SK-N-SH (cell line): ENCODE measurements at regions not wholly inside any gene's neighbourhood (a gene's known extent, or its start where the extent isn't known, plus 50 kb on each side); places are given as distances from the start of the nearest gene placed in this dataset.

ENCODE experiments used
- CTCF ChIA-PET: fragments of 300-600, 350-600 bp; formaldehyde crosslinking; extraction: SDS; loops from one replicate; lab custom pipeline; 2021; lab: Yijun Ruan, JAX
- POLR2A ChIA-PET: fragments of 350-600 bp; sonication (Branson Sonifier 250); formaldehyde crosslinking; extraction: SDS; loops from one replicate; lab custom pipeline; 2020; ENCODE audit warnings: antibody characterized with exemption, inconsistent platforms; lab: Yijun Ruan, JAX
- DNase-seq: peaks from one replicate; pipeline ENCODE4 v3.0.0; 2012
- H2AFZ ChIP-seq: fragments of 200-600 bp; sonication (generic); 2 replicates; pipeline ENCODE4 v1.8.1; 2016; ENCODE audit warnings: antibody characterized with exemption, mild to moderate bottlenecking, low read depth
- H3F3A ChIP-seq: fragments of 200-600 bp; sonication (generic); replicated peaks from 2 replicates; pipeline ENCODE3; 2016; ENCODE audit warnings: antibody characterized with exemption, mild to moderate bottlenecking; ENCODE audit not compliant: insufficient read depth
- H3K27ac ChIP-seq, 2 experiments: fragments of 200-500 bp in 1 of 2; fragments of 200-600 bp in 1 of 2; sonication (Bioruptor generic) in 1 of 2; sonication (generic), shearing (Covaris generic) in 1 of 2; 2 replicates each; pipeline versions ENCODE4 v1.5.1 to v1.6.1; 2014 to 2016; ENCODE audit warnings: low read depth in 2 of 2, inconsistent platforms in 1 of 2, low read length in 1 of 2, mild to moderate bottlenecking in 1 of 2, mixed read lengths in 1 of 2
- H3K27me3 ChIP-seq: fragments of 200-600 bp; sonication (generic), shearing (Covaris generic); 2 replicates; pipeline ENCODE4 v1.6.1; 2016; ENCODE audit warnings: mixed run types; ENCODE audit not compliant: insufficient read depth
- H3K36me3 ChIP-seq, 2 experiments: fragments of 200-500 bp in 1 of 2; fragments of 200-600 bp in 1 of 2; sonication (Bioruptor generic) in 1 of 2; sonication (generic) in 1 of 2; replicated peaks in 1 of 2; 2 replicates each; pipeline versions ENCODE3 to v1.5.1; 2014 to 2016; ENCODE audit warnings: low read length in 1 of 2, mild to moderate bottlenecking in 1 of 2; ENCODE audit not compliant: insufficient read depth in 2 of 2, control insufficient read depth in 1 of 2
- H3K4me1 ChIP-seq, 2 experiments: fragments of 200-500 bp in 1 of 2; fragments of 200-600 bp in 1 of 2; sonication (Bioruptor generic) in 1 of 2; sonication (generic), shearing (Covaris generic) in 1 of 2; 2 replicates each; pipeline versions ENCODE4 v1.5.1 to v1.6.1; 2014 to 2016; ENCODE audit warnings: low read depth in 1 of 2, low read length in 1 of 2, mixed run types in 1 of 2; ENCODE audit not compliant: insufficient read depth in 2 of 2, control insufficient read depth in 1 of 2
- H3K4me2 ChIP-seq: fragments of 200-600 bp; sonication (generic), shearing (Covaris generic); 2 replicates; pipeline ENCODE4 v1.6.1; 2017; ENCODE audit warnings: mixed run types
- H3K4me3 ChIP-seq, 2 experiments: fragments of 200-500 bp in 1 of 2; fragments of 200-600 bp in 1 of 2; sonication (Bioruptor generic) in 1 of 2; sonication (generic), shearing (Covaris generic) in 1 of 2; 2 replicates each; pipeline versions ENCODE4 v1.5.1 to v1.8.1; 2014 to 2016; ENCODE audit warnings: low read depth in 2 of 2, inconsistent platforms in 1 of 2, low read length in 1 of 2, mild to moderate bottlenecking in 1 of 2, mixed read lengths in 1 of 2, moderate library complexity in 1 of 2
- H3K79me2 ChIP-seq: fragments of 200-600 bp; sonication (generic); 2 replicates; pipeline ENCODE4 v1.8.1; 2017; ENCODE audit warnings: mild to moderate bottlenecking; ENCODE audit not compliant: insufficient read depth
- H3K9ac ChIP-seq: fragments of 200-600 bp; sonication (generic); 2 replicates; pipeline ENCODE4 v1.6.1; 2017; ENCODE audit warnings: mixed run types
- H3K9me2 ChIP-seq: fragments of 200-600 bp; sonication (generic); 2 replicates; pipeline ENCODE4 v1.6.1; 2017; ENCODE audit warnings: mixed run types
- H3K9me3 ChIP-seq: fragments of 200-600 bp; sonication (generic); 2 replicates; pipeline ENCODE4 v1.6.1; 2017; ENCODE audit warnings: mixed run types, mild to moderate bottlenecking, moderate library complexity
- H4K20me1 ChIP-seq: fragments of 200-600 bp; sonication (generic); 2 replicates; pipeline ENCODE4 v1.6.1; 2017; ENCODE audit warnings: mild to moderate bottlenecking, mixed run types; ENCODE audit not compliant: insufficient read depth
- ELF1 ChIP-seq: IDR thresholded peaks from 2 replicates; pipeline ENCODE4 v1.4.0; 2012
- EZH2phosphoT487 ChIP-seq: fragments of 200-600 bp; sonication (generic); IDR thresholded peaks from 2 replicates; pipeline ENCODE4 v1.6.1; 2017; ENCODE audit warnings: low read depth, mixed run types, mild to moderate bottlenecking, antibody characterized with exemption, moderate library complexity, borderline replicate concordance
- FOXJ3 ChIP-seq: sonication (generic); formaldehyde crosslinking; IDR thresholded peaks from 2 replicates; pipeline ENCODE4 v1.5.1; 2020; ENCODE audit warnings: mild to moderate bottlenecking, missing genetic modification reagents
- GATA2 ChIP-seq: sonication (generic); formaldehyde crosslinking; IDR thresholded peaks from 2 replicates; pipeline ENCODE4 v1.5.0; 2020; ENCODE audit warnings: mild to moderate bottlenecking, missing genetic modification reagents
- IRF3 ChIP-seq: fragments of 150-350 bp; IDR thresholded peaks from 2 replicates; pipeline ENCODE4 v1.6.1; 2016; ENCODE audit warnings: mild to moderate bottlenecking, low read depth, low read length
- MAX ChIP-seq: IDR thresholded peaks from 2 replicates; pipeline ENCODE4 v1.4.0; 2012; ENCODE audit warnings: low read depth
- MXI1 ChIP-seq: IDR thresholded peaks from 2 replicates; pipeline ENCODE4 v1.6.1; 2012; ENCODE audit warnings: mild to moderate bottlenecking, low read depth, low read length, improper control_type of control experiment
- POLR2AphosphoS5 ChIP-seq: IDR thresholded peaks from 2 replicates; pipeline ENCODE4 v1.6.1; 2012; ENCODE audit warnings: low read depth, low read length
- RAD21 ChIP-seq: IDR thresholded peaks from 2 replicates; pipeline ENCODE4 v1.6.1; 2012; ENCODE audit warnings: mild to moderate bottlenecking, low read length
- RCOR1 ChIP-seq: fragments of 150-350 bp; IDR thresholded peaks from 2 replicates; pipeline ENCODE4 v1.6.1; 2017; ENCODE audit warnings: antibody characterized with exemption, low read length
- REST ChIP-seq: IDR thresholded peaks from 2 replicates; pipeline ENCODE4 v1.6.1; 2012; ENCODE audit warnings: mild to moderate bottlenecking, low read depth, low read length, moderate library complexity
- RFX5 ChIP-seq: IDR thresholded peaks from 2 replicates; pipeline ENCODE4 v1.6.1; 2012; ENCODE audit warnings: mild to moderate bottlenecking, improper control_type of control experiment, low read length
- RXRA ChIP-seq: IDR thresholded peaks from 2 replicates; pipeline ENCODE4 v1.4.0; 2012; ENCODE audit warnings: low read depth, mild to moderate bottlenecking, borderline replicate concordance
- SIN3A ChIP-seq: IDR thresholded peaks from 2 replicates; pipeline ENCODE4 v1.6.1; 2012; ENCODE audit warnings: low read depth, mild to moderate bottlenecking, low read length, moderate library complexity, borderline replicate concordance
- TCF12 ChIP-seq: IDR thresholded peaks from 2 replicates; pipeline ENCODE4 v1.4.0; 2012
- TEAD4 ChIP-seq: IDR thresholded peaks from 2 replicates; pipeline ENCODE4 v1.4.0; 2012; ENCODE audit warnings: mild to moderate bottlenecking, borderline replicate concordance; ENCODE audit not compliant: insufficient read depth
- ZBTB33 ChIP-seq: IDR thresholded peaks from 2 replicates; pipeline ENCODE4 v1.4.0; 2012; ENCODE audit warnings: low read depth, borderline replicate concordance
- WGBS: methylation state at CpG from one replicate; pipeline ENCODE4 v1.1.6; 2017; ENCODE audit warnings: low lambda C conversion rate; 5-methylcytosine and 5-hydroxymethylcytosine counted together

- TF ChIP-seq RFX5 (no peak), RAD21 (no peak)
These were observed 298.7 kb downstream of the BAMBI start (continued) for GRCh38 chr10:28975891-28976531.

GRCh38 chr10:28977518-28977917 is 300.2 kb downstream of the BAMBI start:
- Histone ChIP-seq H4K20me1 (no peaks in the 10 kb centered on the region), H3F3A (no peaks in the 10 kb centered on the region), H3K4me3 (no peak overlapping the region), H3K9me3 (no peaks in the 10 kb centered on the region), H2AFZ (no peak overlapping the region), H3K27ac (no peak overlapping the region), H3K4me2 (no peak overlapping the region), H3K27me3 (no peaks in the 10 kb centered on the region), H3K9me2 (no peaks in the 10 kb centered on the region), H3K79me2 (no peaks in the 10 kb centered on the region), H3K9ac (no peak overlapping the region), H3K36me3 (no peaks in the 10 kb centered on the region)
- CTCF ChIA-PET, result no interaction called here
- 37% methylated on average over 2 of the region's 2 CpGs for WGBS
- no peak for DNase-seq
- no peak for TF ChIP-seq MXI1
- no peak for TF ChIP-seq REST
- TF ChIP-seq TCF12, result no peak
- no peak for TF ChIP-seq ZBTB33
- TF ChIP-seq RXRA, result no peak
- TF ChIP-seq RAD21, result no peak
- no peak for TF ChIP-seq RCOR1
- no peak for TF ChIP-seq IRF3
- TF ChIP-seq EZH2phosphoT487, result no peak
- TF ChIP-seq POLR2AphosphoS5, result no peak
- TF ChIP-seq MAX, result no peak
- no peak for TF ChIP-seq TEAD4
- TF ChIP-seq GATA2 (CRISPR knock-in tag), result no peak
- no peak for TF ChIP-seq FOXJ3 (CRISPR knock-in tag)
- TF ChIP-seq ELF1, result no peak
- TF ChIP-seq RFX5, result no peak
- no peak for TF ChIP-seq SIN3A
- TF ChIP-seq, all 33 proteins: peak for 0
- H3K4me1 ChIP-seq, result no peaks in the 10 kb centered on the region
- POLR2A ChIA-PET, result no interaction called here
